Inferior parietal cortex (tissue), 1 donor: ENCODE measurements at regions not wholly inside any gene's neighbourhood (a gene's known extent, or its start where the extent isn't known, plus 50 kb on each side); places are given as distances from the start of the nearest gene placed in this dataset.
A peak's percentile ranks its signal among the peaks of the same experiment; 100 is the strongest.

ENCODE experiments used
- DNase-seq: peaks from one replicate; pipeline ENCODE4 v3.0.0-alpha.2; 2016; ENCODE audit errors: extremely low spot score

- no peak for DNase-seq
Measured at GRCh38 chr13:84455143-84455905, 573.0 kb upstream of the SLITRK1 start.

GRCh38 chr13:84447640-84447978, 565.3 kb upstream of the SLITRK1 start:
- no peak for DNase-seq

- no peak for DNase-seq
Measured at GRCh38 chr13:84446972-84447639, 564.8 kb upstream of the SLITRK1 start.

- no peak for DNase-seq
Measured at GRCh38 chr13:84445776-84446175, 563.5 kb upstream of the SLITRK1 start.

DNA sequence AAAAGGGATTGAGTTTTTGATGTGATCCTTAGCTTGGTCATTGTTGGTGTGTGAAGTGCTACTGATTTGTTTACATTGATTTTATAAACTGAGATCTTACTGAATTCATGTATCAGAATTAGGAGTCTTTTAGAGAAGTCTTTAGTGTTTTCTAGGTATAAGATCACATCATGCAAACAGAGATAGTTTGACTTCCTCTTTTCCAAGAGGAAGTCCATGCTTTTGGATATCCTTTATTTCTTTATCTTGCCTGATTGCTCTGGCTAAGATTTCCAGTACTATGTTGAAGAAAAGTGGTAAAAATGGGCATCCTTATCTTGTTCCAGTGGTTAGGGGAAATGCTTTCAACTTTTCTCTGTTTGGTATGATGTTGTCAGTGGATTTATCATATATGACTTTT, 561.2 kb upstream of the SLITRK1 start:
- DNase-seq: no peak

DNA sequence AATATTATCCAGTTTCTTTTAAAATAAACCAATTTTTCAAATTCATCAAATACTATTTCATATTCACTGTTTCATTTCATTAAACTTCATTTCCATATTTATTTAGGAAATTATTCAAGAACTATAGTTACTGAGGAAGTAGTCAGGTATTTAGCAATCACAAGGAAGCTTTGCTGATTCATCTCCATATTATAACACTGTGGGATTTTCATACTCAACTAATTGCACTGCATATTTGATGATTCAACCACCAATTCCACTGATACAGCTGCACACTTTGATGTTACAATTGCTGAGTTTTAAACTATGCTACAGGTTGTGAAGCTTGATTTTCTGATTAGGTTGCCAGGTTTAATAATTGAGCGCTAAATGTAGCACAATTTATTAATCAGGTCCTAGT, 556.8 kb upstream of the SLITRK1 start:
- no peak for DNase-seq

DNA sequence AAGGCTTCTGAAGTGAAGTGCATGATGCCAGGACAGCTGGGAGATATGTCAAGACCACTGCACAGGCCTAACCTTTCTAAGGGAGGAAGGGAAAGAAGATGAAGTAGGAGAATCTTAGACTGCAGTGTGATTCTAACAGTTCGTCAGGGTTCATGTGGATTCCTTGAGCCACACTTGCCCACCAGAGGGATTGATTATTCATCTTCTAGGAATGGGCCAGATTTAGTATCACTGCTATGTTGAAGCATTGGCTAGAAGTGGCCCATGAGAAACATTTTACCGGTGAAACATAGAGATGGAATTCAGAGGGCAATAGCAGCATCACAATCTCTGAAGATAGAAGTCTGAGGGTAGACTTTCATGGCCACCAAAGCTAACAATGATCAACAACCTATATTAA, 550.8 kb upstream of the SLITRK1 start:
- DNase-seq: no peak

DNA sequence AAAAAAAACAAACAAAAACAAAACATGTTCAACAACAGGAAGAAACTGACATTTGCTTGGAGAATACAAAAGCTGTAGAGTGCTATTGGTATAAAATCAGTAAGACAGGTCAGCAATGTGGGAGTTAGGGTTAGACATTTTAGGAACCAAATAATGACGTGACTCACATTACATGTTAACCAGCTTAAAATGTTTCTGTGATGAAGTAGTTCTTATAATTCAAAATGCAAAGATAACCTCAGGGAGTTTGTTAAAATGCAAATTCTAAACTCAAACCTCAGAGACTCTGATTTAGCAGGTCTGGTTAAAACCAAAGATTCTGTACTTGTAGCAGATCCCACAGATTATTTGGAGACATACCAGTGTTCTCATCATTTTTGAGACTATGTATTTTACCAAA, 549.4 kb upstream of the SLITRK1 start:
- no peak for DNase-seq

DNA sequence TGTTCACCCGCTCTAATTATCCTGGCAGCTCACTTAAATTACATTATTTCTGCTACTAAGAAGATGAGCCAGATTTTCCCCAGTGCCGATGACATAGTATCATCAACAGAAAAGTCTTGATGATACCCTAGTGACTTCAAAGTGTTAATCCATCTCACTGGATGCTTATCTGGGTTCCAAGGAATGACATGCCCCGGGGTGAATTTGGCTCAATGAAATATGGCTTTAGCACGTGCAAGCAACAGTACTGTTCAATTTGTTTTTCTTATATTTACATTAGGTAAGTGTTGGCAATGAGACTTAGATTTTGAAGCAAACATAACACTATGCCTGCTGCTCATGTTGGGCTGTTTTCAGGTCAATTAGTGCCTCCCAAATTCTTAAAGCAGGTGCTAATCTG, 548.2 kb upstream of the SLITRK1 start:
- no peak for DNase-seq

- no peak for DNase-seq
Measured at GRCh38 chr13:84430015-84430414, 547.7 kb upstream of the SLITRK1 start.

DNA sequence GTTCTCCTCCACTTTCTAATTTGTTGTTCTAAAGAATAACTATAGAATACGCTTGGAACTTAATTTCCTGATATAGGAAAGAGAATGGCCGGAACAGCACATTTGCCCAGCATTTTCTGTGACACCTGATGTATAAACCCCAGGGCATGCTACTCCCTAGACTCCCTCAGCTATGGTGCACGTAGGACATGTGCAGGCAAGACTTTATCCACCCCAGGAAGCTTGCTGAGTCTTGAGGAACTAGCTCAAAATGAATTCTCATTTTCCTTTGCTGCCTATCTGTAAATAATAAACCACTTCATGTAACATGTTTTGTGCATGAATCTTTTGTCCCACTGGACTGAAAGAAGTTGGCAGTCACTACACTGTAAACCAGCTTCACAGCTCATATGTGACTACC, 535.8 kb upstream of the SLITRK1 start:
- DNase-seq: no peak

DNA sequence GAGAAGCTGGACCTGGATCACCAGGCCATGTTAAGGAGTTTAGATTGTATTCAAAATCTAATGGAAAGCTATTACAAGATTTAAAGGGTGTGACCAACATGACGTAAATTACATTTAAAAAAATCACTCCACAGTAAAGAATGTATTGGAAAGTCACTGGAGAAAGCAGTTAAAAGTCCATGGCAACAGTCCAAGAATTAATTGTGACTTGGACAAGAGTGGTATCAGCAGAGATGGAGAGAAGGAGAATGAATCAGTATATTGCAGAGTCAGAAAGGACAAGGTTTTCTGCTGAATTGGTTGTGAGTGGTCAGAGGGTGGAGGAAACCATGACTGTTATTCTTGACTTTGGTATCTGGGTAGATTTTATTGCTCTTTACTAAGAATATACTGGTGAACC, 535.1 kb upstream of the SLITRK1 start:
- DNase-seq: no peak

GRCh38 chr13:84413016-84413415, 530.7 kb upstream of the SLITRK1 start:
- DNase-seq: no peak

DNA sequence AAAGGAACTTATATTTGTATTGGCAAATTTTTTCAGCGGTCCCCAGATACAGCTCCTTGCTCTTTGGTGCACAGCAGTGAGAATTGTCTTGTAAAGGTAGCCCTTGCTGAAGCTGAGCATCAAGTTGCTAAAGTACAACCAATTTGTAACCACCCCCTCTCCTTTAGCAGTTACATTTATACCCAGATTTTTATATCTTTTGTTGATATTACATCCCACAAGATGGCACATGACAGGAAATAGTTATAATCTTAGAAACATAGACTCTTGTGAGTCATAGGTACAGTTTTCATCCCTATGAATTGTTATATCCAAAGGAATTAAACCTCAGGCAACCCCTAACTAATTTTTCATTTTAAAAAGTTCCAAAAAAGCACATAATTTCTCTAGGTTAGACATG, 523.0 kb upstream of the SLITRK1 start:
- no peak for DNase-seq

DNA sequence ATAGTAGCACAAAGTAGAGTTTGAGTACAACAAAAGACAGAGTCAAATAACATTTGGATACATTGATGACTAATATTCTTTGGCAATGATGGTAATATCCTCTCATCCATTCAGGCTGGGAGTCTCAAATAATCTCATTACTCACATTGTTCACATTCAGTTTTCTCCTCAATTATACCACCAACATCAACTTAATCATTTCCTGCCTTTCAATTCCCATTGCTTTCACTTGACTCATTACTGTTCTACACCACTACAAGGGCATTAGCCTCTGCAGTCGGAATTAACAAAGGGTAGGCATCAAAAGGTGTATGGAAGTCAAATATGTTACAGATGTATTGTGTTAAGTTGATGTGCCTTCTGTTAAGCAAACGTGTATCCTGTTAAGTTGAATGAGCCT, 518.4 kb upstream of the SLITRK1 start:
- DNase-seq: no peak

- no peak for DNase-seq
Measured at GRCh38 chr13:84399320-84400085, 517.2 kb upstream of the SLITRK1 start.

GRCh38 chr13:84393981-84394625, 511.8 kb upstream of the SLITRK1 start:
- no peak for DNase-seq

GRCh38 chr13:84380866-84381265, 498.6 kb upstream of the SLITRK1 start:
- DNase-seq: no peak

- DNase-seq: no peak
Measured at GRCh38 chr13:84377106-84377505, 494.8 kb upstream of the SLITRK1 start.

GRCh38 chr13:84366506-84366905, 484.2 kb upstream of the SLITRK1 start:
- DNase-seq: no peak

GRCh38 chr13:84362777-84363176, 480.5 kb upstream of the SLITRK1 start:
- peak; percentile 42 for DNase-seq

- DNase-seq: no peak
Measured at GRCh38 chr13:84360822-84361221, 478.5 kb upstream of the SLITRK1 start.
